GM23338 (cell line): ENCODE measurements at regions not wholly inside any gene's neighbourhood (a gene's known extent, or its start where the extent isn't known, plus 50 kb on each side); places are given as distances from the start of the nearest gene placed in this dataset.
"Not testable (repeated sequence)": the region's sequence is repeated elsewhere in the genome, so short reads cannot be mapped to it uniquely, and the experiment has no call there.

ENCODE experiments used
- ATAC-seq: fragments of 200-7000 bp; cut with Tn5 transposase; 3 replicates; pipeline ENCODE4 v1.9.1; 2020
- DNase-seq: peaks from one replicate; pipeline ENCODE4 v3.0.0-alpha.2; 2015; ENCODE audit warnings: low spot score
- H2AFZ ChIP-seq: fragments of 200-600 bp; sonication (generic); 2 replicates; pipeline ENCODE4 v1.8.0; 2016; ENCODE audit warnings: antibody characterized with exemption, mild to moderate bottlenecking, moderate library complexity
- H3F3A ChIP-seq: fragments of 200-600 bp; sonication (generic); replicated peaks from 2 replicates; pipeline ENCODE4 v1.8.0; 2017; ENCODE audit warnings: antibody characterized with exemption, mixed run types, low read depth
- H3K27ac ChIP-seq: fragments of 200-600 bp; sonication (generic); 2 replicates; pipeline ENCODE4 v1.6.1; 2016; ENCODE audit warnings: low read depth
- H3K27me3 ChIP-seq: fragments of 200-600 bp; sonication (generic); 2 replicates; pipeline ENCODE4 v1.8.0; 2016; ENCODE audit warnings: mild to moderate bottlenecking, mixed run types, moderate library complexity; ENCODE audit not compliant: insufficient read depth
- H3K36me3 ChIP-seq: fragments of 200-600 bp; sonication (generic); 2 replicates; pipeline ENCODE4 v1.8.0; 2016; ENCODE audit warnings: mild to moderate bottlenecking; ENCODE audit not compliant: insufficient read depth
- H3K4me1 ChIP-seq: fragments of 200-600 bp; sonication (generic); 2 replicates; pipeline ENCODE4 v1.8.0; 2016; ENCODE audit warnings: mild to moderate bottlenecking, moderate library complexity; ENCODE audit not compliant: insufficient read depth
- H3K4me2 ChIP-seq: fragments of 200-600 bp; sonication (generic); 2 replicates; pipeline ENCODE4 v1.7.1; 2017; ENCODE audit warnings: mixed run types
- H3K4me3 ChIP-seq: fragments of 200-600 bp; sonication (generic); 2 replicates; pipeline ENCODE4 v1.6.1; 2016; ENCODE audit warnings: mixed run types
- H3K79me2 ChIP-seq: fragments of 200-600 bp; sonication (generic); replicated peaks from 2 replicates; pipeline ENCODE4 v1.8.0; 2017; ENCODE audit warnings: mild to moderate bottlenecking; ENCODE audit not compliant: insufficient read depth
- H3K9me2 ChIP-seq: fragments of 200-600 bp; sonication (generic); 2 replicates; pipeline ENCODE4 v1.8.0; 2017; ENCODE audit not compliant: insufficient read depth
- H4K20me1 ChIP-seq: fragments of 200-600 bp; sonication (generic); replicated peaks from 2 replicates; pipeline ENCODE4 v1.8.0; 2017; ENCODE audit warnings: mild to moderate bottlenecking; ENCODE audit not compliant: insufficient read depth
- H3K27ac Mint-ChIP-seq: 2 replicates; pipeline ENCODE4 v1.8.0; 2020; ENCODE audit warnings: inconsistent platforms, mild to moderate bottlenecking, moderate library complexity, mixed read lengths
- H3K27me3 Mint-ChIP-seq: 3 replicates; pipeline ENCODE4 v1.8.0; 2022; ENCODE audit warnings: low read depth, mild to moderate bottlenecking, moderate library complexity, mixed read lengths, inconsistent platforms; ENCODE audit not compliant: insufficient read depth, poor library complexity
- H3K36me3 Mint-ChIP-seq: 3 replicates; pipeline ENCODE4 v1.8.0; 2021; ENCODE audit warnings: low read depth, mild to moderate bottlenecking, inconsistent platforms, moderate library complexity, mixed read lengths
- H3K4me1 Mint-ChIP-seq: 3 replicates; pipeline ENCODE4 v1.8.0; 2020; ENCODE audit warnings: mild to moderate bottlenecking, inconsistent platforms, mixed read lengths
- H3K4me3 Mint-ChIP-seq: 3 replicates; pipeline ENCODE4 v1.8.0; 2021; ENCODE audit warnings: moderate library complexity, mild to moderate bottlenecking, inconsistent platforms, mixed read lengths
- H3K9me3 Mint-ChIP-seq: 3 replicates; pipeline ENCODE4 v1.8.0; 2020; ENCODE audit warnings: moderate library complexity, mild to moderate bottlenecking, inconsistent platforms, mixed read lengths
- CREB1 ChIP-seq: fragments of 250-450 bp; sonication (Bioruptor Pico); IDR thresholded peaks from 2 replicates; pipeline ENCODE4 v1.5.0; 2020; ENCODE audit warnings: low read depth, mild to moderate bottlenecking, moderate library complexity
- CTCF ChIP-seq, 2 experiments: fragments of 200-600 bp in 1 of 2; sonication (generic) in 1 of 2; conservative IDR thresholded peaks; 2 replicates each; pipeline versions ENCODE4 v1.5.1 to v1.6.1; 2016 to 2017; ENCODE audit warnings: antibody characterized with exemption in 2 of 2, low read depth in 2 of 2, mild to moderate bottlenecking in 2 of 2, moderate library complexity in 1 of 2
- ETS1 ChIP-seq: IDR thresholded peaks from 2 replicates; pipeline ENCODE4 v1.6.1; 2016; ENCODE audit warnings: antibody characterized with exemption
- EZH2phosphoT487 ChIP-seq: fragments of 200-600 bp; sonication (generic); IDR thresholded peaks from one replicate; pipeline ENCODE4 v1.8.1; 2018; ENCODE audit warnings: antibody characterized with exemption; ENCODE audit not compliant: unreplicated experiment
- NANOG ChIP-seq: IDR thresholded peaks from 2 replicates; pipeline ENCODE4 v1.6.1; 2016; ENCODE audit warnings: antibody characterized with exemption, borderline replicate concordance
- POLR2AphosphoS5 ChIP-seq: IDR thresholded peaks from 2 replicates; pipeline ENCODE4 v1.6.1; 2016; ENCODE audit warnings: antibody characterized with exemption, low read depth
- REST ChIP-seq: IDR thresholded peaks from one replicate; pipeline ENCODE4 v1.6.1; 2018; ENCODE audit warnings: antibody characterized with exemption; ENCODE audit not compliant: unreplicated experiment
- STAT1 ChIP-seq: IDR thresholded peaks from one replicate; pipeline ENCODE4 v1.6.1; 2016; ENCODE audit warnings: antibody characterized with exemption; ENCODE audit not compliant: unreplicated experiment
- ZNF114 ChIP-seq: fragments of 250-450 bp; sonication (Bioruptor Pico); IDR thresholded peaks from 2 replicates; pipeline ENCODE4 v1.5.0; 2020; ENCODE audit warnings: mild to moderate bottlenecking, moderate library complexity
- ZNF331 ChIP-seq: fragments of 250-450 bp; sonication (Bioruptor Pico); IDR thresholded peaks from 2 replicates; pipeline ENCODE4 v1.5.0; 2020; ENCODE audit warnings: low read depth, mild to moderate bottlenecking, moderate library complexity
- ZNF462 ChIP-seq: fragments of 250-450 bp; sonication (Bioruptor Pico); IDR thresholded peaks from 2 replicates; pipeline ENCODE4 v1.5.0; 2020; ENCODE audit warnings: mild to moderate bottlenecking, moderate library complexity

- peaks cover 23% of the 10 kb centered on the region; the same call in 2 of the 3 replicates for H3K9me3 Mint-ChIP-seq
- not testable (repeated sequence) for ATAC-seq, H3K4me2 ChIP-seq, H3K79me2 ChIP-seq, H3K4me3 ChIP-seq, H3K9me2 ChIP-seq, H3F3A ChIP-seq, DNase-seq, H4K20me1 ChIP-seq, H3K36me3 ChIP-seq, H3K36me3 Mint-ChIP-seq, H2AFZ ChIP-seq, H3K4me3 Mint-ChIP-seq, H3K27ac Mint-ChIP-seq, H3K27me3 ChIP-seq, H3K27ac ChIP-seq, H3K4me1 ChIP-seq, H3K27me3 Mint-ChIP-seq, H3K4me1 Mint-ChIP-seq
These were observed 74.8 kb upstream of the PHACTR1 start for GRCh38 chr6:12641785-12642184.

GRCh38 chr6:12645941-12646340 is 70.6 kb upstream of the PHACTR1 start:
- no peak overlapping the region for H3K4me2 ChIP-seq
- no peak overlapping the region for H3K27ac ChIP-seq
- no peaks in the 10 kb centered on the region for H3K4me1 Mint-ChIP-seq
- H4K20me1 ChIP-seq: no peaks in the 10 kb centered on the region
- H3K27me3 ChIP-seq: no peaks in the 10 kb centered on the region
- no peaks in the 10 kb centered on the region for H3K79me2 ChIP-seq
- DNase-seq: no peak
- H3K4me3 Mint-ChIP-seq: no peak overlapping the region
- no peaks in the 10 kb centered on the region for H3K36me3 ChIP-seq
- no peaks in the 10 kb centered on the region for H3F3A ChIP-seq
- H3K9me2 ChIP-seq: no peaks in the 10 kb centered on the region
- H3K27me3 Mint-ChIP-seq: no peaks in the 10 kb centered on the region
- no peak overlapping the region for H3K4me3 ChIP-seq
- peaks cover 20% of the 10 kb centered on the region; the same call in 2 of the 3 replicates for H3K9me3 Mint-ChIP-seq
- no peak overlapping the region for H2AFZ ChIP-seq
- no peaks in the 10 kb centered on the region for H3K4me1 ChIP-seq
- H3K36me3 Mint-ChIP-seq: no peaks in the 10 kb centered on the region; the same call in 2 of the 3 replicates
- H3K27ac Mint-ChIP-seq: no peak overlapping the region
- ATAC-seq: no peak
- no peak for TF ChIP-seq ETS1
- TF ChIP-seq REST: no peak
- no peak for TF ChIP-seq EZH2phosphoT487
- TF ChIP-seq STAT1: no peak
- TF ChIP-seq NANOG: no peak
- no peak for TF ChIP-seq ZNF331
- no peak for TF ChIP-seq POLR2AphosphoS5
- TF ChIP-seq CTCF (conservative IDR thresholded peaks at IDR 0.05; ENCODE audit: low read depth in 2 of 2): no peak
- TF ChIP-seq CREB1 (CRISPR knock-in tag): no peak
- TF ChIP-seq ZNF114 (CRISPR knock-in tag): no peak
- TF ChIP-seq ZNF462: no peak
